ENCODE measurements at regions not wholly inside any gene's neighbourhood (a gene's known extent, or its start where the extent isn't known, plus 50 kb on each side); places are given as distances from the start of the nearest gene placed in this dataset.

- TF ChIP-seq CTCF (IDR thresholded peaks at IDR 0.05) (no peak), POLR2A (IDR thresholded peaks at IDR 0.05) (no peak)
These were observed 58.9 kb upstream of the DEUP1 start for GRCh38 chr11:93271596-93271995.
